GM23338 (cell line): ENCODE measurements at regions not wholly inside any gene's neighbourhood (a gene's known extent, or its start where the extent isn't known, plus 50 kb on each side); places are given as distances from the start of the nearest gene placed in this dataset.

ENCODE experiments used
- ATAC-seq: fragments of 200-7000 bp; cut with Tn5 transposase; 3 replicates; pipeline ENCODE4 v1.9.1; 2020
- DNase-seq: peaks from one replicate; pipeline ENCODE4 v3.0.0-alpha.2; 2015; ENCODE audit warnings: low spot score
- H2AFZ ChIP-seq: fragments of 200-600 bp; sonication (generic); 2 replicates; pipeline ENCODE4 v1.8.0; 2016; ENCODE audit warnings: antibody characterized with exemption, mild to moderate bottlenecking, moderate library complexity
- H3F3A ChIP-seq: fragments of 200-600 bp; sonication (generic); replicated peaks from 2 replicates; pipeline ENCODE4 v1.8.0; 2017; ENCODE audit warnings: antibody characterized with exemption, mixed run types, low read depth
- H3K27ac ChIP-seq: fragments of 200-600 bp; sonication (generic); 2 replicates; pipeline ENCODE4 v1.6.1; 2016; ENCODE audit warnings: low read depth
- H3K27me3 ChIP-seq: fragments of 200-600 bp; sonication (generic); 2 replicates; pipeline ENCODE4 v1.8.0; 2016; ENCODE audit warnings: mild to moderate bottlenecking, mixed run types, moderate library complexity; ENCODE audit not compliant: insufficient read depth
- H3K36me3 ChIP-seq: fragments of 200-600 bp; sonication (generic); 2 replicates; pipeline ENCODE4 v1.8.0; 2016; ENCODE audit warnings: mild to moderate bottlenecking; ENCODE audit not compliant: insufficient read depth
- H3K4me1 ChIP-seq: fragments of 200-600 bp; sonication (generic); 2 replicates; pipeline ENCODE4 v1.8.0; 2016; ENCODE audit warnings: mild to moderate bottlenecking, moderate library complexity; ENCODE audit not compliant: insufficient read depth
- H3K4me2 ChIP-seq: fragments of 200-600 bp; sonication (generic); 2 replicates; pipeline ENCODE4 v1.7.1; 2017; ENCODE audit warnings: mixed run types
- H3K4me3 ChIP-seq: fragments of 200-600 bp; sonication (generic); 2 replicates; pipeline ENCODE4 v1.6.1; 2016; ENCODE audit warnings: mixed run types
- H3K79me2 ChIP-seq: fragments of 200-600 bp; sonication (generic); replicated peaks from 2 replicates; pipeline ENCODE4 v1.8.0; 2017; ENCODE audit warnings: mild to moderate bottlenecking; ENCODE audit not compliant: insufficient read depth
- H3K9me2 ChIP-seq: fragments of 200-600 bp; sonication (generic); 2 replicates; pipeline ENCODE4 v1.8.0; 2017; ENCODE audit not compliant: insufficient read depth
- H4K20me1 ChIP-seq: fragments of 200-600 bp; sonication (generic); replicated peaks from 2 replicates; pipeline ENCODE4 v1.8.0; 2017; ENCODE audit warnings: mild to moderate bottlenecking; ENCODE audit not compliant: insufficient read depth
- H3K27ac Mint-ChIP-seq: 2 replicates; pipeline ENCODE4 v1.8.0; 2020; ENCODE audit warnings: inconsistent platforms, mild to moderate bottlenecking, moderate library complexity, mixed read lengths
- H3K27me3 Mint-ChIP-seq: 3 replicates; pipeline ENCODE4 v1.8.0; 2022; ENCODE audit warnings: low read depth, mild to moderate bottlenecking, moderate library complexity, mixed read lengths, inconsistent platforms; ENCODE audit not compliant: insufficient read depth, poor library complexity
- H3K36me3 Mint-ChIP-seq: 3 replicates; pipeline ENCODE4 v1.8.0; 2021; ENCODE audit warnings: low read depth, mild to moderate bottlenecking, inconsistent platforms, moderate library complexity, mixed read lengths
- H3K4me1 Mint-ChIP-seq: 3 replicates; pipeline ENCODE4 v1.8.0; 2020; ENCODE audit warnings: mild to moderate bottlenecking, inconsistent platforms, mixed read lengths
- H3K4me3 Mint-ChIP-seq: 3 replicates; pipeline ENCODE4 v1.8.0; 2021; ENCODE audit warnings: moderate library complexity, mild to moderate bottlenecking, inconsistent platforms, mixed read lengths
- H3K9me3 Mint-ChIP-seq: 3 replicates; pipeline ENCODE4 v1.8.0; 2020; ENCODE audit warnings: moderate library complexity, mild to moderate bottlenecking, inconsistent platforms, mixed read lengths
- CREB1 ChIP-seq: fragments of 250-450 bp; sonication (Bioruptor Pico); IDR thresholded peaks from 2 replicates; pipeline ENCODE4 v1.5.0; 2020; ENCODE audit warnings: low read depth, mild to moderate bottlenecking, moderate library complexity
- ETS1 ChIP-seq: IDR thresholded peaks from 2 replicates; pipeline ENCODE4 v1.6.1; 2016; ENCODE audit warnings: antibody characterized with exemption
- EZH2 ChIP-seq: fragments of 200-600 bp; sonication (generic); IDR thresholded peaks from one replicate; pipeline ENCODE4 v1.8.0; 2017; ENCODE audit warnings: antibody characterized with exemption, mild to moderate bottlenecking, low read depth; ENCODE audit not compliant: unreplicated experiment
- EZH2phosphoT487 ChIP-seq: fragments of 200-600 bp; sonication (generic); IDR thresholded peaks from one replicate; pipeline ENCODE4 v1.8.1; 2018; ENCODE audit warnings: antibody characterized with exemption; ENCODE audit not compliant: unreplicated experiment
- NANOG ChIP-seq: IDR thresholded peaks from 2 replicates; pipeline ENCODE4 v1.6.1; 2016; ENCODE audit warnings: antibody characterized with exemption, borderline replicate concordance
- POLR2AphosphoS5 ChIP-seq: IDR thresholded peaks from 2 replicates; pipeline ENCODE4 v1.6.1; 2016; ENCODE audit warnings: antibody characterized with exemption, low read depth
- REST ChIP-seq: IDR thresholded peaks from one replicate; pipeline ENCODE4 v1.6.1; 2018; ENCODE audit warnings: antibody characterized with exemption; ENCODE audit not compliant: unreplicated experiment
- STAT1 ChIP-seq: IDR thresholded peaks from one replicate; pipeline ENCODE4 v1.6.1; 2016; ENCODE audit warnings: antibody characterized with exemption; ENCODE audit not compliant: unreplicated experiment
- ZNF114 ChIP-seq: fragments of 250-450 bp; sonication (Bioruptor Pico); IDR thresholded peaks from 2 replicates; pipeline ENCODE4 v1.5.0; 2020; ENCODE audit warnings: mild to moderate bottlenecking, moderate library complexity
- ZNF462 ChIP-seq: fragments of 250-450 bp; sonication (Bioruptor Pico); IDR thresholded peaks from 2 replicates; pipeline ENCODE4 v1.5.0; 2020; ENCODE audit warnings: mild to moderate bottlenecking, moderate library complexity

GRCh38 chr3:102688556-102688930 is 253.7 kb downstream of the ZPLD1 start:
- no peak for DNase-seq
- H3K4me2 ChIP-seq = no peak overlapping the region
- H3K27ac ChIP-seq = peak overlapping the region; percentile 43
- H3K27ac Mint-ChIP-seq = no peak overlapping the region
- ATAC-seq = peak; percentile 55
- H3K4me1 ChIP-seq = peaks cover 16% of the 10 kb centered on the region
- H3K9me2 ChIP-seq = peaks cover 7% of the 10 kb centered on the region
- no peaks in the 10 kb centered on the region for H3K79me2 ChIP-seq
- H3K4me3 Mint-ChIP-seq = no peak overlapping the region
- peaks cover 5% of the 10 kb centered on the region; the same call in 1 of the 2 replicates for H3F3A ChIP-seq
- H3K36me3 ChIP-seq = peaks cover 7% of the 10 kb centered on the region; the same call in 1 of the 2 replicates
- no peak overlapping the region for H3K4me3 ChIP-seq
- no peaks in the 10 kb centered on the region for H4K20me1 ChIP-seq
- no peak for TF ChIP-seq EZH2
- TF ChIP-seq EZH2phosphoT487 = no peak
- TF ChIP-seq CREB1 (CRISPR knock-in tag) = no peak
- peaks cover 3% of the 10 kb centered on the region for H3K27me3 Mint-ChIP-seq
- H3K27me3 ChIP-seq = no peaks in the 10 kb centered on the region
- H3K4me1 Mint-ChIP-seq = peaks cover 24% of the 10 kb centered on the region
- H2AFZ ChIP-seq = no peak overlapping the region
- peaks cover 36% of the 10 kb centered on the region for H3K36me3 Mint-ChIP-seq
- H3K9me3 Mint-ChIP-seq = peaks cover 30% of the 10 kb centered on the region

- Histone ChIP-seq H4K20me1 (no peaks in the 10 kb centered on the region), H3K27ac (no peak overlapping the region), H3K79me2 (no peaks in the 10 kb centered on the region), H3K4me1 (peaks cover 11% of the 10 kb centered on the region), H3K4me3 (no peak overlapping the region), H3K4me2 (no peak overlapping the region), H3K36me3 (peaks cover 12% of the 10 kb centered on the region; the same call in 1 of the 2 replicates), H3K27me3 (no peaks in the 10 kb centered on the region), H3F3A (peaks cover 3% of the 10 kb centered on the region; the same call in 1 of the 2 replicates), H3K9me2 (peaks cover 28% of the 10 kb centered on the region), H2AFZ (no peak overlapping the region)
- Mint-ChIP-seq H3K27me3 (peaks cover 2% of the 10 kb centered on the region), H3K4me1 (peaks cover 25% of the 10 kb centered on the region), H3K27ac (no peak overlapping the region), H3K9me3 (peaks cover 32% of the 10 kb centered on the region), H3K4me3 (no peak overlapping the region), H3K36me3 (peaks cover 37% of the 10 kb centered on the region)
- ATAC-seq (no peak), DNase-seq (no peak)
- TF ChIP-seq REST = no peak
- TF ChIP-seq ZNF114 (CRISPR knock-in tag) = no peak
- no peak for TF ChIP-seq EZH2
- TF ChIP-seq NANOG = no peak
- no peak for TF ChIP-seq CREB1 (CRISPR knock-in tag)
- no peak for TF ChIP-seq EZH2phosphoT487
- TF ChIP-seq POLR2AphosphoS5 = no peak
- TF ChIP-seq ETS1 = no peak
- no peak for TF ChIP-seq ZNF462 (CRISPR knock-in tag)
- no peak for TF ChIP-seq STAT1
Measured at GRCh38 chr3:102691507-102691906, 256.7 kb downstream of the ZPLD1 start.
